GM12878 (cell line): ENCODE measurements at regions not wholly inside any gene's neighbourhood (a gene's known extent, or its start where the extent isn't known, plus 50 kb on each side); places are given as distances from the start of the nearest gene placed in this dataset.

Experiments
- ATAC-seq: fragments of 200-7000 bp; cut with Tn5 transposase; 3 replicates; pipeline ENCODE4 v1.9.1; 2020; ENCODE audit warnings: mild to moderate bottlenecking, moderate library complexity
- BruUV-seq: library from RNA; stranded (reverse); fragments of 400-500 nt; replicated peaks from 2 replicates; lab custom pipeline; 2021; lab: Mats Ljungman, UMichigan
- CTCF ChIA-PET: fragments of 300-600 bp; sonication (Branson Sonifier 250); formaldehyde crosslinking; extraction: SDS; loops from one replicate; lab custom pipeline; 2021; ENCODE audit warnings: inconsistent platforms; lab: Yijun Ruan, JAX
- POLR2A ChIA-PET: fragments of 350-600 bp; formaldehyde crosslinking; extraction: SDS; loops from one replicate; lab custom pipeline; 2021; ENCODE audit warnings: inconsistent platforms; lab: Charles Lee
- RAD21 ChIA-PET: fragments of 300-600 bp; sonication (Branson Sonifier 250); formaldehyde crosslinking; loops from one replicate; lab custom pipeline; 2023; ENCODE audit warnings: antibody characterized with exemption; ENCODE audit not compliant: unreplicated experiment; lab: Charles Lee
- SMC1A ChIA-PET: fragments of 300-600 bp; sonication (Branson Sonifier 250); formaldehyde crosslinking; loops from one replicate; lab custom pipeline; 2023; ENCODE audit not compliant: unreplicated experiment, uncharacterized antibody; lab: Charles Lee
- DNase-seq: peaks from one replicate; pipeline ENCODE4 v3.0.0-alpha.2; 2011; ENCODE audit warnings: low read depth, low spot score
- FAIRE-seq: peaks from 3 replicates; lab custom pipeline; 2011; peaks lifted over from hg19 to GRCh38; lab: Jason Lieb, UNC
- H2AFZ ChIP-seq: 2 replicates; pipeline ENCODE4 v1.6.0; 2011; ENCODE audit warnings: low read depth, low read length, control low read depth; ENCODE audit not compliant: control insufficient read depth
- H3K27ac ChIP-seq: 2 replicates; pipeline ENCODE4 v1.5.1; 2011; ENCODE audit warnings: control low read depth; ENCODE audit not compliant: control insufficient read depth, insufficient read depth
- H3K27me3 ChIP-seq, 2 experiments: replicated peaks in 1 of 2; 2 replicates each; pipeline versions ENCODE4 v1.6.0 to v1.6.1; 2011; ENCODE audit warnings: low read length in 1 of 2; ENCODE audit not compliant: control insufficient read depth in 2 of 2, insufficient read depth in 2 of 2
- H3K36me3 ChIP-seq, 2 experiments: 2 replicates each; pipeline ENCODE4 v1.5.1; 2011; ENCODE audit warnings: low read length in 1 of 2; ENCODE audit not compliant: control insufficient read depth in 2 of 2, insufficient read depth in 2 of 2
- H3K4me1 ChIP-seq: 2 replicates; pipeline ENCODE4 v1.6.1; 2011; ENCODE audit warnings: mild to moderate bottlenecking, low read length, moderate library complexity, mixed read lengths; ENCODE audit not compliant: control insufficient read depth, insufficient read depth
- H3K4me2 ChIP-seq: 2 replicates; pipeline ENCODE4 v1.6.0; 2011; ENCODE audit warnings: control low read depth; ENCODE audit not compliant: control insufficient read depth, insufficient read depth
- H3K4me3 ChIP-seq: fragments of 200-600 bp; sonication (generic); 2 replicates; pipeline ENCODE4 v1.5.1; 2016
- H3K79me2 ChIP-seq: 2 replicates; pipeline ENCODE4 v1.6.0; 2011; ENCODE audit warnings: low read length; ENCODE audit not compliant: control insufficient read depth, insufficient read depth
- H3K9ac ChIP-seq: 2 replicates; pipeline ENCODE4 v1.8.0; 2011; ENCODE audit warnings: low read length, control low read depth, mixed read lengths; ENCODE audit not compliant: control insufficient read depth, insufficient read depth
- H3K9me3 ChIP-seq: replicated peaks from 3 replicates; pipeline ENCODE4 v1.5.1; 2011; ENCODE audit warnings: mild to moderate bottlenecking, low read length; ENCODE audit not compliant: control insufficient read depth, insufficient read depth
- H4K20me1 ChIP-seq: 2 replicates; pipeline ENCODE4 v1.6.0; 2011; ENCODE audit not compliant: control insufficient read depth, insufficient read depth
- BHLHE40 ChIP-seq, 2 experiments: fragments of 450-650 bp in 1 of 2; IDR thresholded peaks; 2 replicates each; pipeline ENCODE4 v1.6.1; 2011 to 2017; ENCODE audit warnings: low read depth in 2 of 2, borderline replicate concordance in 1 of 2, improper control_type of control experiment in 1 of 2, low read length in 1 of 2, mild to moderate bottlenecking in 1 of 2
- CHD4 ChIP-seq: fragments of 200-600 bp; sonication (generic); IDR thresholded peaks from 2 replicates; pipeline ENCODE4 v1.6.1; 2016; ENCODE audit warnings: mild to moderate bottlenecking
- EP300 ChIP-seq, 2 experiments: fragments of 150-350 bp in 1 of 2; IDR thresholded peaks; 2 replicates each; pipeline ENCODE4 v1.6.1; 2011 to 2012; ENCODE audit warnings: low read depth in 2 of 2, low read length in 2 of 2, borderline replicate concordance in 1 of 2, improper control_type of control experiment in 1 of 2, inconsistent platforms in 1 of 2; ENCODE audit not compliant: control insufficient read depth in 1 of 2
- FOXK2 ChIP-seq: fragments of 450-650 bp; IDR thresholded peaks from 2 replicates; pipeline ENCODE4 v1.6.1; 2017; ENCODE audit warnings: mild to moderate bottlenecking, moderate library complexity
- HCFC1 ChIP-seq: fragments of 150-350 bp; IDR thresholded peaks from 2 replicates; pipeline ENCODE4 v1.6.1; 2014; ENCODE audit warnings: low read length
- HDGF ChIP-seq: fragments of 450-650 bp; IDR thresholded peaks from 2 replicates; pipeline ENCODE4 v1.6.1; 2016; ENCODE audit warnings: antibody characterized with exemption
- MYB ChIP-seq: fragments of 150-350 bp; IDR thresholded peaks from 2 replicates; pipeline ENCODE4 v1.6.1; 2014; ENCODE audit warnings: mild to moderate bottlenecking, low read depth, low read length, borderline replicate concordance
- NFYA ChIP-seq: IDR thresholded peaks from 2 replicates; pipeline ENCODE4 v1.6.1; 2011; ENCODE audit warnings: low read depth, mild to moderate bottlenecking, low read length, improper control_type of control experiment, borderline replicate concordance
- NR2F1 ChIP-seq: fragments of 450-650 bp; conservative IDR thresholded peaks from 2 replicates; pipeline ENCODE4 v1.6.1; 2017; ENCODE audit warnings: mild to moderate bottlenecking
- PAX5 ChIP-seq: IDR thresholded peaks from 2 replicates; pipeline ENCODE4 v1.6.1; 2011; ENCODE audit warnings: low read depth, low read length, borderline replicate concordance
- POLR2AphosphoS5 ChIP-seq: IDR thresholded peaks from 2 replicates; pipeline ENCODE4 v1.6.1; 2011; ENCODE audit warnings: mild to moderate bottlenecking, low read length, inconsistent platforms
- RAD51 ChIP-seq: fragments of 450-650 bp; IDR thresholded peaks from 2 replicates; pipeline ENCODE4 v1.6.1; 2016; ENCODE audit warnings: moderate library complexity, mild to moderate bottlenecking, inconsistent platforms
- RB1 ChIP-seq: fragments of 450-650 bp; formaldehyde crosslinking; IDR thresholded peaks from 2 replicates; pipeline ENCODE4 v1.6.1; 2017; ENCODE audit warnings: mild to moderate bottlenecking, borderline replicate concordance
- TAF1 ChIP-seq: IDR thresholded peaks from 2 replicates; pipeline ENCODE4 v1.6.1; 2011; ENCODE audit warnings: mild to moderate bottlenecking, low read depth, low read length, borderline replicate concordance
- WGBS: methylation state at CpG from one replicate; pipeline ENCODE4 v1.1.6; 2016; ENCODE audit warnings: low lambda C conversion rate; ENCODE audit not compliant: insufficient replicate concordance, insufficient coverage; ENCODE audit errors: missing lambda C conversion rate; 5-methylcytosine and 5-hydroxymethylcytosine counted together
- in situ Hi-C: fragments of 300-500 bp; cut with MboI; formaldehyde crosslinking; loops from 9 replicates; pipeline ENCODE4 v1.14.3; 2018; ENCODE audit warnings: mixed read lengths
- intact Hi-C: fragments of 100-400 bp; cut with micrococcal nuclease; formaldehyde crosslinking; loops from one replicate; pipeline ENCODE4 v1.14.2; 2022; ENCODE audit not compliant: unreplicated experiment
- TF ChIP-seq, protein P1 (sequence below): IDR thresholded peaks from 2 replicates; pipeline ENCODE4 v1.6.1; 2012; ENCODE audit warnings: low read depth, low read length, improper control_type of control experiment
- TF ChIP-seq, protein P2 (sequence below): fragments of 450-650 bp; IDR thresholded peaks from 2 replicates; pipeline ENCODE4 v1.6.1; 2017; ENCODE audit warnings: mild to moderate bottlenecking, low read depth, inconsistent platforms; ENCODE audit not compliant: poor library complexity, severe bottlenecking
- TF ChIP-seq, protein P3 (sequence below): IDR thresholded peaks from 2 replicates; pipeline ENCODE4 v1.6.1; 2011; ENCODE audit warnings: borderline replicate concordance, low read depth, mild to moderate bottlenecking, moderate library complexity, low read length; ENCODE audit not compliant: insufficient read depth, poor library complexity, severe bottlenecking
- TF ChIP-seq, protein P4 (sequence below): IDR thresholded peaks from 2 replicates; pipeline ENCODE4 v1.6.1; 2012; ENCODE audit warnings: low read depth, low read length, improper control_type of control experiment

DNA sequence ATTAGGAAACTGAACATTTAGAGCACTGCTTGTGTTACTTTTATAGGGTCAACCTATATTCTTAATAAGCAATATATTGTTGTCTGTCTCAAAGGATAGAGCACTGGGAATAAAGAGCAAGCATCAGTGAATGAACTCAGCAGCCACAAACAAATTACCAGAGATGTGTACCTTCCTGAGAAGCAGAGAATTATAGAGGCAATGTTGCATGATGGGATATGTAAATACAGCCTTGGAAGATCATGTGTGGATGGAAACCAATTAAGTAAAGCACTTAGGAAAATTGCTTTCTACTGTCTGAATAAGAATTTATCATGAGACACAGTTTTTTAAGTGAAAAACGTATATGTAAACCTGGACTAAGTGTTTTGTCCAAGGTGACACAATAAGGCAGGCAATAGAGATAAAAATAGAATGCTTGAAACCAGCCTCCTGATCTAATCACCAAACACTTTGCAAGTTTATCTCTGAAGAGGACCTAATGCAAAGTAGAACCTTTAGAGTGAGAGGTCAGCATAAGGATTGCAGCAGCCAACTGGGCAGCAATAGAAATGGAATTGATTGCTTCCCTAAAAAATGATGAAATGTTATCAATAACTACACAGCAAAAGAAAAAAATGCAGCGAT lies 848.0 kb downstream of the TUSC7 start:
- H2AFZ ChIP-seq = no peak overlapping the region
- ChIA-PET POLR2A (no interaction called here), CTCF (interaction anchor here (0.7 kb wide), 1 partner anchor 93 kb away, joined by 3 read pairs; no protein-coding TSS in a partner anchor), SMC1A (no interaction called here), RAD21 (no interaction called here)
- no peak overlapping the region for H3K4me3 ChIP-seq
- H4K20me1 ChIP-seq = no peaks in the 10 kb centered on the region
- no peak for ATAC-seq
- no peaks in the 10 kb centered on the region for H3K79me2 ChIP-seq
- H3K4me2 ChIP-seq = no peak overlapping the region
- no peak for DNase-seq
- no peak for FAIRE-seq
- intact Hi-C loops (no loop called here), in situ Hi-C loops (no loop called here)
- no peak overlapping the region for H3K27ac ChIP-seq
- H3K4me1 ChIP-seq = no peaks in the 10 kb centered on the region
- no peaks in the 10 kb centered on the region for H3K27me3 ChIP-seq
- no TSS peak for BruUV-seq
- H3K9ac ChIP-seq = no peak overlapping the region
- H3K9me3 ChIP-seq = no peaks in the 10 kb centered on the region
- TF ChIP-seq TAF1 (no peak), HCFC1 (no peak), POLR2AphosphoS5 (no peak), CHD4 (no peak), PAX5 (no peak), NR2F1 (no peak), RB1 (no peak), RAD51 (no peak), HDGF (no peak), FOXK2 (no peak), BHLHE40 (IDR thresholded peaks at IDR 0.05; ENCODE audit: borderline replicate concordance in 1 of 2, low read depth in 2 of 2, low read length in 1 of 2) (no peak), NFYA (no peak), EP300 (IDR thresholded peaks at IDR 0.05; ENCODE audit: borderline replicate concordance in 1 of 2, control insufficient read depth in 1 of 2, low read depth in 2 of 2, low read length in 2 of 2) (no peak), MYB (no peak)
- TF ChIP-seq, protein P1, sequence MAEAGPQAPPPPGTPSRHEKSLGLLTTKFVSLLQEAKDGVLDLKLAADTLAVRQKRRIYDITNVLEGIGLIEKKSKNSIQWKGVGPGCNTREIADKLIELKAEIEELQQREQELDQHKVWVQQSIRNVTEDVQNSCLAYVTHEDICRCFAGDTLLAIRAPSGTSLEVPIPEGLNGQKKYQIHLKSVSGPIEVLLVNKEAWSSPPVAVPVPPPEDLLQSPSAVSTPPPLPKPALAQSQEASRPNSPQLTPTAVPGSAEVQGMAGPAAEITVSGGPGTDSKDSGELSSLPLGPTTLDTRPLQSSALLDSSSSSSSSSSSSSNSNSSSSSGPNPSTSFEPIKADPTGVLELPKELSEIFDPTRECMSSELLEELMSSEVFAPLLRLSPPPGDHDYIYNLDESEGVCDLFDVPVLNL = no peak
- TF ChIP-seq, protein P2, sequence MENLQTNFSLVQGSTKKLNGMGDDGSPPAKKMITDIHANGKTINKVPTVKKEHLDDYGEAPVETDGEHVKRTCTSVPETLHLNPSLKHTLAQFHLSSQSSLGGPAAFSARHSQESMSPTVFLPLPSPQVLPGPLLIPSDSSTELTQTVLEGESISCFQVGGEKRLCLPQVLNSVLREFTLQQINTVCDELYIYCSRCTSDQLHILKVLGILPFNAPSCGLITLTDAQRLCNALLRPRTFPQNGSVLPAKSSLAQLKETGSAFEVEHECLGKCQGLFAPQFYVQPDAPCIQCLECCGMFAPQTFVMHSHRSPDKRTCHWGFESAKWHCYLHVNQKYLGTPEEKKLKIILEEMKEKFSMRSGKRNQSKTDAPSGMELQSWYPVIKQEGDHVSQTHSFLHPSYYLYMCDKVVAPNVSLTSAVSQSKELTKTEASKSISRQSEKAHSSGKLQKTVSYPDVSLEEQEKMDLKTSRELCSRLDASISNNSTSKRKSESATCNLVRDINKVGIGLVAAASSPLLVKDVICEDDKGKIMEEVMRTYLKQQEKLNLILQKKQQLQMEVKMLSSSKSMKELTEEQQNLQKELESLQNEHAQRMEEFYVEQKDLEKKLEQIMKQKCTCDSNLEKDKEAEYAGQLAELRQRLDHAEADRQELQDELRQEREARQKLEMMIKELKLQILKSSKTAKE = no peak
- TF ChIP-seq, protein P3, sequence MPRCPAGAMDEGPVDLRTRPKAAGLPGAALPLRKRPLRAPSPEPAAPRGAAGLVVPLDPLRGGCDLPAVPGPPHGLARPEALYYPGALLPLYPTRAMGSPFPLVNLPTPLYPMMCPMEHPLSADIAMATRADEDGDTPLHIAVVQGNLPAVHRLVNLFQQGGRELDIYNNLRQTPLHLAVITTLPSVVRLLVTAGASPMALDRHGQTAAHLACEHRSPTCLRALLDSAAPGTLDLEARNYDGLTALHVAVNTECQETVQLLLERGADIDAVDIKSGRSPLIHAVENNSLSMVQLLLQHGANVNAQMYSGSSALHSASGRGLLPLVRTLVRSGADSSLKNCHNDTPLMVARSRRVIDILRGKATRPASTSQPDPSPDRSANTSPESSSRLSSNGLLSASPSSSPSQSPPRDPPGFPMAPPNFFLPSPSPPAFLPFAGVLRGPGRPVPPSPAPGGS = no peak
- TF ChIP-seq, protein P4, sequence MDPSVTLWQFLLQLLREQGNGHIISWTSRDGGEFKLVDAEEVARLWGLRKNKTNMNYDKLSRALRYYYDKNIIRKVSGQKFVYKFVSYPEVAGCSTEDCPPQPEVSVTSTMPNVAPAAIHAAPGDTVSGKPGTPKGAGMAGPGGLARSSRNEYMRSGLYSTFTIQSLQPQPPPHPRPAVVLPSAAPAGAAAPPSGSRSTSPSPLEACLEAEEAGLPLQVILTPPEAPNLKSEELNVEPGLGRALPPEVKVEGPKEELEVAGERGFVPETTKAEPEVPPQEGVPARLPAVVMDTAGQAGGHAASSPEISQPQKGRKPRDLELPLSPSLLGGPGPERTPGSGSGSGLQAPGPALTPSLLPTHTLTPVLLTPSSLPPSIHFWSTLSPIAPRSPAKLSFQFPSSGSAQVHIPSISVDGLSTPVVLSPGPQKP = no peak
- no peaks in the 10 kb centered on the region for H3K36me3 ChIP-seq
- WGBS = 4% methylated on average over 2 of the region's 2 CpGs
